AG04450 (cell line): ENCODE measurements at regions not wholly inside any gene's neighbourhood (a gene's known extent, or its start where the extent isn't known, plus 50 kb on each side); places are given as distances from the start of the nearest gene placed in this dataset.

Source experiments
- CTCF ChIA-PET: fragments of 300-600, 350-600 bp; formaldehyde crosslinking; extraction: SDS; loops from one replicate; lab custom pipeline; 2022; ENCODE audit warnings: antibody characterized with exemption, inconsistent platforms; lab: Charles Lee
- POLR2A ChIA-PET: fragments of 350-600 bp; formaldehyde crosslinking; extraction: SDS; loops from one replicate; lab custom pipeline; 2021; ENCODE audit warnings: antibody characterized with exemption, inconsistent platforms; lab: Yijun Ruan, JAX
- DNase-seq: peaks from one replicate; pipeline ENCODE4 v3.0.0-alpha.2; 2011; ENCODE audit warnings: low read depth, low spot score
- H3K27ac ChIP-seq: one replicate; pipeline ENCODE4 v1.5.1; 2012; ENCODE audit warnings: low read depth, low read length, control low read depth
- H3K27me3 ChIP-seq: one replicate; pipeline ENCODE4 v1.6.0; 2012; ENCODE audit warnings: low read length; ENCODE audit not compliant: control insufficient read depth, insufficient read depth
- H3K4me3 ChIP-seq: 2 replicates; pipeline ENCODE4 v1.5.1; 2011; ENCODE audit warnings: mild to moderate bottlenecking, low read depth, low read length, control low read depth
- H3K9me3 ChIP-seq: 2 replicates; pipeline ENCODE4 v1.5.1; 2012; ENCODE audit warnings: low read length; ENCODE audit not compliant: control insufficient read depth, insufficient read depth
- CTCF ChIP-seq: IDR thresholded peaks from 2 replicates; pipeline ENCODE4 v1.5.1; 2011; ENCODE audit warnings: low read depth, low read length, control low read depth, inconsistent platforms

DNA sequence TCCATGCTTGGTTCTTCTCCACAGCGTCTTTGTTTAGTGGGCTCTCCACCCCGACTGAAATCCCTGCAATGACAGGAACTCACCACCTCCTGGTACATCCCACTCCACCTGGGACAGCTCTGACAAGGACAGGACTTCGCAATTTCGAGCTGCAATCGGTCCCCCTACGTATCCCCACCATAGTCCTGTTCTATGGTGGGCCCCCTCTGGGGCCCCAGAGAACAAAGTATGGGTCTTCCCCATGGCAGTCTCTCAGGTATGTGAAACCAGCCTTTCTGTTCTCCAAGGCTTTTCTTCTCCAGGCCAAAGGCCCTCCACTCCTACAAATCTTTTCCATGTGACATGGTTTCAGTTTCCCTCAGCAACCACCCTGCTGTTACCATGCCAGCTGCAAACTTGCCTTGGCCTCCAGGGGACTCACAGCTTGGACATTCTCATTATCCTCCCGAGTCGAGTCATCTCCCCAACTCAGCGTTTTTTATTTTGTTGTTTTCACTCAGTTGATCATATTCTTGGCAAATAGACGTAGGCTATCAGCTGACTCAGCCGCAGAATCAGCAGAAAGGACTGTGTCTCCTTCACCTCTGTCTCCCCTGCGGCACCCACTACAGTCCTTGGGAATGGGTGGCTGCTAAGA is 233.3 kb downstream of the OPA1 start:
- no peak overlapping the region for H3K27ac ChIP-seq
- POLR2A ChIA-PET, result no interaction called here
- H3K4me3 ChIP-seq, result no peak overlapping the region
- CTCF ChIA-PET, result no interaction called here
- DNase-seq, result peak; percentile 8
- 0 out of 2 replicates have a peak, but pooled peaks have one; percentile 8 for TF ChIP-seq CTCF
- no peaks in the 10 kb centered on the region; the same call in 1 of the 2 replicates for H3K9me3 ChIP-seq
- peaks cover 29% of the 10 kb centered on the region for H3K27me3 ChIP-seq

GRCh38 chr3:193827040-193827669 is 234.1 kb downstream of the OPA1 start:
- DNase-seq, result no peak
- H3K27me3 ChIP-seq, result peaks cover 29% of the 10 kb centered on the region
- no peaks in the 10 kb centered on the region; the same call in 1 of the 2 replicates for H3K9me3 ChIP-seq
- H3K27ac ChIP-seq, result no peak overlapping the region
- ChIA-PET POLR2A (no interaction called here), CTCF (no interaction called here)
- no peak overlapping the region for H3K4me3 ChIP-seq
- TF ChIP-seq CTCF, result no peak

DNA sequence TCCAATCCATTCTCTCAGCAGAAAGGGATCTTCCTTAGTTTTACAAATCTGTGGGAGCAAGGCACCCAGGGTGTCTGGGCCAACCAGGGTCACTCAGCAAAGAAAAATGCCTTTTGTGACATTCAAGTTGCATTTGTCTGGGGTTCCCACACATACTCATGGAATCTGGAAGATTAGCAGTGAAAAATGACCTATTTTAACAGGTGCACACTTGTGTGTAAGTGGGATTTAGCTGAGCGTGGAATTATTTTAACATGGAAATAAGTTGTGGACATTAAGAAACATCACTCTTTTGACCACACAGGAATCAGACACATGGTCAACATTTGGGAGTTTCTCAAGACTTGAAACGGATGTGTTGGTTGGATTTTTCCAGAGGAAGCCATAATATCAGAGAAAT is 234.9 kb downstream of the OPA1 start:
- CTCF ChIA-PET, result no interaction called here
- no peak for DNase-seq

GRCh38 chr3:193828477-193828876 is 235.5 kb downstream of the OPA1 start:
- ChIA-PET POLR2A (no interaction called here), CTCF (no interaction called here)
- Histone ChIP-seq H3K9me3 (no peaks in the 10 kb centered on the region; the same call in 1 of the 2 replicates), H3K4me3 (no peak overlapping the region), H3K27me3 (peaks cover 29% of the 10 kb centered on the region), H3K27ac (no peak overlapping the region)
- no peak for DNase-seq
- no peak for TF ChIP-seq CTCF

More for the DNA sequence above, 234.9 kb downstream of the OPA1 start:
- Histone ChIP-seq H3K27me3 (peaks cover 29% of the 10 kb centered on the region), H3K27ac (no peak overlapping the region), H3K4me3 (no peak overlapping the region), H3K9me3 (no peaks in the 10 kb centered on the region; the same call in 1 of the 2 replicates)
- no peak for TF ChIP-seq CTCF
- POLR2A ChIA-PET, result no interaction called here

DNA sequence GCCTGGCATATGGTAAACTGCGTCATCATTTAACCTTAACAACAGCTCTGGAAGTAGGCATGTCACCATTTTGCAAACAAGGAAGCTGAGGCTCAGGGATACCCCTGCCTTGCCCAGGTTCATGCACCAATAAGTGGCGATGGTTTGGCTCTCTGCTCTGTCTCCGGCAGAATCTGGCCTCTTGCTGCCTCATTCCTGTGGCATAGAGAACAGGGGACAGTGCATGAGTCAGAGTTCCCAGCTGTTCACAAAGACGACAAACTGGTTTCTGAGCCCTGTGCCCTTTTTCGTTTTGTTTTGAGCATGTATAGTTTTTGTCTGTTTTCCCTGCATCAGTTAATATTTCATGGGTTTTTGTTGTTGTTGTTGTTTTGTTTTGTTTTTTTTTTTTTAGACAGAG is 236.8 kb downstream of the OPA1 start:
- DNase-seq, result no peak
- TF ChIP-seq CTCF, result no peak
- ChIA-PET CTCF (no interaction called here), POLR2A (no interaction called here)
- peaks cover 38% of the 10 kb centered on the region for H3K27me3 ChIP-seq
- H3K4me3 ChIP-seq, result no peak overlapping the region
- no peak overlapping the region for H3K27ac ChIP-seq
- no peaks in the 10 kb centered on the region; the same call in 1 of the 2 replicates for H3K9me3 ChIP-seq
